ENCODE measurements at regions not wholly inside any gene's neighbourhood (a gene's known extent, or its start where the extent isn't known, plus 50 kb on each side); places are given as distances from the start of the nearest gene placed in this dataset.
"Not testable (repeated sequence)": the region's sequence is repeated elsewhere in the genome, so short reads cannot be mapped to it uniquely, and the experiment has no call there.

- DNase-seq = no peak
Measured at GRCh38 chr3:150149651-150150051, 179.0 kb upstream of the PFN2 start.

- no peak for DNase-seq
Measured at GRCh38 chr3:150148227-150148626, 177.5 kb upstream of the PFN2 start.

DNA sequence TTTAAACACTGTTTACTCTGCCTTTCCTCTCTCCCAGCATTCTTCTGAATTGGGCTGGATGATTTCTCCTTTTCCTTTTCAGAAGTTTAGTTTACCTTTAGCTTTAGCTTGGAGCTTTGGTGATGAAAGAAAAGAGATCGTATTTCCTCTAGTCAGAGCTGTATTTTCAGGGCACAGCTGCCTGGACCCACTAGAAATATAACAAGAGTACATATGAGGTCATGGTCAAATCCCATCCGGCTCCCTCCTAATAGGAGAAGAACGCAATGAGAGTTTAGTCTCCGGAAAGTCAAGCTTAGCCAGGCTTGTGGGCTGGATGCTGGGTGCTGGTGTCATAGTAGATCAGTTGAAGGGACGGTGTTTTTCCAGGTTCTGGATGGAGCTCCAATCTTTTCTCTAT, 177.1 kb upstream of the PFN2 start:
- no peak for DNase-seq

DNA sequence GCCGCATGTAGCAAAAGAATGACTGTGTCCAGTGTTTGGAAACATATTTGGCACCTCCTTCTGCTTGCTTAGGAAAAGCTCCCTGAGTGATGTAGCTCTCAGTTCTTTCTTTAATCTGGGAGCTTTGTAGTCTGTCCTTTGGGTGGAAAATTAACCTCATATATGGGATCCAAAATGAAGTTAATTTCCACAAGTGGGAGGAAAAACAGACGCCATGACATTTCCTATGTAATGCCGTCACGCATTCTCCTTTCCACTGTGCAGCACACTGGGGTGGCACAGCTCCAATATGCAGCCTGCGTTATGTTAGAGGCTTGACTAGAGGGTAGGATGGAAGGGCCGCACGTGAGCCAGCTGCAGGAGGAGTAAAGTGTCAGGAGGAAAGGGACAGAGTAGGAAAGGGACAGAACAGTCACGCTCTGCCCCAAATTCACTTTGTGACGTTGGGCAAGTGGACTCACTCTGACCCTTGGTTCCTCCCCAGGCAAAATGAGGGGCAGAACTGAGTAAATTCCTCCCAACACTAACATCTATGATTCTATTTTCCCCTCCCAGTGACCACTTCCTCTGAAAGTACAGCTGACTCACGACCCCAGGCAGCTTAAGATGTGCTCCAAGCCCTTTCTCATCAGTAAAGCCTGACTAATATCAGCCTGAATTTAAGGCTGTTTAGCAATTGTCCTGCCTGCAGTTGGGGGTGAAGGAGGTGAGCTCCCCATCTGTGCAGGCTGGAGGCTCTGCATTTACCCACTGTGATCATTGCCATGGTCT, 176.5 kb upstream of the PFN2 start:
- no peak for DNase-seq

- no peak for DNase-seq
Measured at GRCh38 chr3:150145659-150146058, 175.0 kb upstream of the PFN2 start.

- no peak for DNase-seq
Measured at GRCh38 chr3:150144191-150144708, 173.6 kb upstream of the PFN2 start.

DNA sequence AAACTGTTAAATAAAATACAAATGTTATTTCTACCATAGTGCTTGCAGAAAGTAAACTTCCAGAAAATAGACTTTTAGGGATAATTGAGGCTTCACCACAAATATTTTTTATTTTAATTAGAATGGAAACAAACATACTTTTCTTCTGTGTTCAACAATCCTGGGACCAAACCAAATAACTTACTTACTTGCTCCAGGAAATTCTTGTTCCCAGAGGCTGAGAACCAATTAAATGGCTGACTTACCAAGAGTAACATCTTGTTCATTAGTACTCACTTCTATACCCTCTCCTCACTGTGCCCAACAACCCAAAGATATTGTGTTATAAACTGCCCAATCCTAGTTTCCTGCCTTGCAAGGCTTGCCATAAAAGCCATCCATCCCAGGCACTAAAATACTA, 172.2 kb upstream of the PFN2 start:
- no peak for DNase-seq

DNA sequence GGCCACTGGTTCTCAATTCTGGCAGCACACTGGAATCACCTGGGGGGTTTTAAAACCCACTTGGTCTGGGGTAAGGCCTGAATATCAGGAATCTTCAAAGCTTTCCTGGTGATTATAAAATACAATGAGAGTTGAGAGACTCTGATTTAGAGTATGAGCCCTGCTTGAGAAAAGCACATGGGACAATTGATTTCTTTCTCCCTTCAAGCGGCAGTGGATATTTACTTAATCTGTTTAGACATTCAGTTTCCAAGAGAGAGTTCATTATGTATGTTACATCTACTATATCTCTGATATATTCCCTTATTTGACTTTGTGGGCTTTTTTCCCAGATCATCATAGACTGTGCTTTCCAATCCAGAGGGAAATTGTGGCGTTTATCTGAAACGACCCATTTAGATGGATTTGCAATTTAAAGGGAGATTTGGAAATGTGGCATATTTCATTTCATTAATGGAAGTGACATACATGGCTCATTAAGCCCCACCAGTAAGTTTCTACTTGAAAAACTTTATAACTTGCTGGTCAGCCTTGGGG, 171.2 kb upstream of the PFN2 start:
- DNase-seq = no peak

- DNase-seq = no peak
Measured at GRCh38 chr3:150140614-150141321, 170.1 kb upstream of the PFN2 start.

GRCh38 chr3:150138824-150139223, 168.1 kb upstream of the PFN2 start:
- no peak for DNase-seq

- DNase-seq = no peak
Measured at GRCh38 chr3:150136242-150136641, 165.5 kb upstream of the PFN2 start.

DNA sequence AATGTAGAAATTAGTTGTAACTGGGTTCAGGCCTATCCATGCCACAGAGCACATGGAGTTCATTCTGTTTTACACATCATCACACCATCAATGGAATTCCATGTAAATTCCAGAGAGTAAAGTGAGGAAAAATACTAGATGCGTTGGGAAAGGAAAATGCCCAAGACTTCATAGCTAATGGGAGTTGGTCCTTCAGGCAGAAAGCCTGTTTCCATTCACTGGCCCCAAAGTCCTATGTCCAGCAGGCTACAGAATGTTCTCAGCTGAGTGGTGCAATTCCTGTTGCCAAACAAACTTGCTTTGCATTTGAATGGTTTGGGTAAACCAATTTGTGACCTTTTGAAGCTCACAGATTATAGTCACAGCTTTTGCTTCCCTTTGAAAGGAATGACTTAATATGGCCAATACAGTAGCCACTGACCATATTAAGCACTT, 164.6 kb upstream of the PFN2 start:
- DNase-seq = no peak

- DNase-seq = no peak
Measured at GRCh38 chr3:150133293-150133692, 162.6 kb upstream of the PFN2 start.

DNA sequence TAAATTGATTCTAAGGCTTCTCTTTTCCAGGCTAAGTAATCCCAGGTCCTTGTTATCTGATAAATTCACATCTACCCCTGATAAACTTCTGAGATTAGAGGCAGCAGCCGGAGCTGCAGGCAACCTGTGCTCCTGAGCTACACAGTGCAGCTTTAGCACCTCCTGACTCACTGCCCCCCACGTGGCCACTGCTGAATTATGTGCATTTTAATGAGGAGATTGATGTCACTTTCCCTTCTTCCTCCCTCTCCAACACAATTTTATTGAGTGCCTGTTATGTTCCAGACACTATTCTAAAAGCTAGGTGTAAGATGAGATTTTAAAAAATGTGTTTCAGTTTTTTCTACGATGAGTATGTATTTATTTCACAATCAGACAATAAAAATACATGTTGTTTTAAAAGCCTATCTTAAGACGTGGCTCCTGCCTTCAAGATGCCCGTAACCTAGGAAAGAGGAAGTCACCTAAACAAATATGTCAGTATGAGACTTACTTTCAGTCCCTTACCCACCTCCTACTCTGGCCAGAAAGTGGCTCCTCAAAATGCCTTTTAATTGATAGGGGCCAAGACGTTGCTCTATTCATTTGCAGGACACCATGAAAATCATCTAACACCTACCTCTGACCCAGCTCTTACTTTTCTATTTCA, 161.5 kb upstream of the PFN2 start:
- DNase-seq = no peak

- DNase-seq = no peak
Measured at GRCh38 chr3:150131663-150132062, 161.0 kb upstream of the PFN2 start.

DNA sequence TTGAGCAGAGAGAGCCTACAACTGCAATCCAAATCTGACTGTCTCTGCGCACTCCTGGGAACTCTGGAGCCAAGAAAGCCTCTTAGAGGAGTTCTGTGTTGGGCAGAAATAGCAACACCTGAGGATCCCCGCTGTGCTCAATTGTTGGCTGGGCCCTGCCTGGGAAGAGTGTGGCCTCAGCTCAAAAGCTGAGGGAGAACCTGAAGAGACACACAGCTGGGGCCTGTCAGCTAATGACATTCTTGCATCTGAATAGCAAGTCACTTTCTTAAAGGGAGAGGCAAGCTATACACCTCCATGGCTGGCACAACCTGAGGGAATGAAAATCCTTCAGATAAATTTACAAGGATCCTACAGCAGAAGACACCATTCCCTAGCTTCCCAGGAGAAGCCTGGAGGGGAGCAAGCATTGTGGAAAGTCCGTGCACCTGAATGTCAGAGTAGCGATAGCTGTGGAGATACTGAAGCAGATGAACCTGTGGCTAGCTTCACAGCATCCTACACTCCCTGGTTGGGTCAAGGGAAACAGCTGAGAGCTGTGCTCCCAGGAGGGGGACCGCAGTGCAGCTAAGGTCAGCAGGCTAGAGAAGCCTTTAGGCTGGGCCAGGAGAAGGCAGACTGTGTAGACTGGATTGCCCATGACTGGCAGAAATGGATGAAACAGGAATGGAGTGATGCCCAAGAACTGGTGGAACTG, 159.9 kb upstream of the PFN2 start:
- no peak for DNase-seq

DNA sequence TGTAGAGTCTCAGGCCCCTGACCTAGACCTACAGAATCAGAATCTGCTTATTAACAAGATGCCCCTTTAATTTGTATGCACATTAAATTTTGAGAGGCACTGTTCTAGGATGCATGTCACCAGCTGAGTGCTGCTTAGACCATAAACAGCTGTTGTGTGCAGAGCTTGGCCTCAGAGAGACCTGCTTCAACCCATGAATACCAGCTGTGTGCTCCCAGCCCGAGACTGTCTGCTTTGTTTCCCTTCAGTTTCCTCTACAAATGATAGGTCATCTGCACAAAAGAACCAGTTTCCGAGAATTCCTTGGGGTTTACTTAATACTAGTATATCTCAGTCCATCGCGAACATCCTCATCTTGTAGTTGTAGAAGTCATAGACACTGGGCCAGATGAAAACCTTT, 158.5 kb upstream of the PFN2 start:
- no peak for DNase-seq

DNA sequence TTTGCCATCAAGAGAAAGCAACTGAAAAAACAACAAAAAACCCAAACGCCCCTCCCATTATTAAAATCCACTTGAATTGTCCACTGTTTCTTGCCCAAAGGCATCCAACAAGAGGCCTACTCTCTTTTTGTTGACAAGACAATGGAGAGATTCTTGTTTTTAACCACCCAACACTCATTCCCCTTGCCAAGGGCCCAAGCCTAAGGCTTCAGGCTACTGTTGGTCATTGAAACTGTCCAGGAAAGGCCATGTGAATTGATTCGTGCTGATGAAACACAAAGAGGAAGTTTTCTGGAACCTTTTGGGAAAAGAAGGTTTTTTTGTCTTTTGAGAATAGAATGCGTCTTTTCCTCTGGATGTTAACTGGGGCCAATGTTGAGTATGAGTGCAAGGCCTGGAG, 157.4 kb upstream of the PFN2 start:
- DNase-seq = no peak

DNA sequence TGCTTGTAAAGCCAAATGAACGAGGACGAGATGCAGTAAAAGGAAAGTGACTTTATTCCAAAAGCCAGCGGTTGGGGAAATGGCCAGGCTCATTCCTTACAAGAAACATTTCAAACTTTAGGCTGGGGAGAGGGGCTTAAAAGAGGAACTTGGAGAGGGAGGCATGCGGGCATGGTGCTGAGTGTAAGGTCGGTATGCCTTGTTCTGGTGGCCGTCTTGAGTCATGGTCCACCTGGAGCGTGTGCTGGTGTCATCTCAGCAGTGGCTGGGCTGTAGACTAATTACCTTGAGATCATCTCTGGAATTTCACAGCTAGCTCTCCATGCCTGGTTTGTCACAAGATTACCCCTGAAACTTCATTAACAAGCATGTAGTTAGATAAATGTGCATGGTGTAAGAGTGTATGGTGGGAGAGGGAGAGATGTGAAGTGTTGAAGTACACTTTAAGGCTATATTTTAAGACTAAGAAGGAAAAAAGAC, 156.4 kb upstream of the PFN2 start:
- no peak for DNase-seq

- DNase-seq = no peak
Measured at GRCh38 chr3:150124142-150124541, 153.4 kb upstream of the PFN2 start.

DNA sequence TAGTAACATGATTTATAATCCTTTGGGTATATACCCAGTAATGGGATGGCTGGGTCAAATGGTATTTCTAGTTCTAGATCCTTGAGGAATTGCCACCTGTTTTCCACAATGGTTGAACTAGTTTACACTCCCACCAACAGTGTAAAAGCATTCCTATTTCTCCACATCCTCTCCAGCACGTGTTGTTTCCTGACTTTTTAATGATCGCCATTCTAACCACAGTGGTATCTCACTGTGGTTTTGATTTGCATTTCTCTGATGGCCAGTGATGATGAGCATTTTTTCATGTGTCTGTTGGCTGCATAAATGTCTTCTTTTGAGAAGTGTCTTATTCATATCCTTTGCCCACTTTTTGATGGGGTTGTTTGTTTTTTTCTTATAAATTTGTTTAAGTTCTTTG, 152.6 kb upstream of the PFN2 start:
- not testable (repeated sequence) for DNase-seq

DNA sequence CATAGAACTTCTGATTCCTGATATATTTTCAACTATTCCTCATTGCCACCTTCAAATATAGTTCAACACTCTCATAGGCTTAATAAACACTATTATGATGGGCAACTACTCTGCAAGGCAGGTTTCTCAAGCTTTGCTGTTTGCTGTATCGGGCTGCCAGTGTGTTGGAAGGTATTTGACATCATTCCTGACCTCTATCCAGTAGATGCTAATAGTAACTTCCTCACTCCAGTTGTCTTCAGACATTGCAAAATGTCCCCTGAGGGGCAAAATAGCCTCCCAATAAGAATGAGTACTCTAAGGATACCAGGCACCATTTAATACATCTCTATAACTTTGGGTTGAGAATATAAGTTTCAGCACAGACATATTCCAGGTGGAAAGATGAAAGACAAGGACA, 147.5 kb upstream of the PFN2 start:
- no peak for DNase-seq

GRCh38 chr3:150117076-150117475, 146.4 kb upstream of the PFN2 start:
- no peak for DNase-seq

All from CD4-positive, alpha-beta T cell treated with Interferon alpha-2 for 1 hour (primary cell).